ENCODE measurements at regions not wholly inside any gene's neighbourhood (a gene's known extent, or its start where the extent isn't known, plus 50 kb on each side); places are given as distances from the start of the nearest gene placed in this dataset.

DNA sequence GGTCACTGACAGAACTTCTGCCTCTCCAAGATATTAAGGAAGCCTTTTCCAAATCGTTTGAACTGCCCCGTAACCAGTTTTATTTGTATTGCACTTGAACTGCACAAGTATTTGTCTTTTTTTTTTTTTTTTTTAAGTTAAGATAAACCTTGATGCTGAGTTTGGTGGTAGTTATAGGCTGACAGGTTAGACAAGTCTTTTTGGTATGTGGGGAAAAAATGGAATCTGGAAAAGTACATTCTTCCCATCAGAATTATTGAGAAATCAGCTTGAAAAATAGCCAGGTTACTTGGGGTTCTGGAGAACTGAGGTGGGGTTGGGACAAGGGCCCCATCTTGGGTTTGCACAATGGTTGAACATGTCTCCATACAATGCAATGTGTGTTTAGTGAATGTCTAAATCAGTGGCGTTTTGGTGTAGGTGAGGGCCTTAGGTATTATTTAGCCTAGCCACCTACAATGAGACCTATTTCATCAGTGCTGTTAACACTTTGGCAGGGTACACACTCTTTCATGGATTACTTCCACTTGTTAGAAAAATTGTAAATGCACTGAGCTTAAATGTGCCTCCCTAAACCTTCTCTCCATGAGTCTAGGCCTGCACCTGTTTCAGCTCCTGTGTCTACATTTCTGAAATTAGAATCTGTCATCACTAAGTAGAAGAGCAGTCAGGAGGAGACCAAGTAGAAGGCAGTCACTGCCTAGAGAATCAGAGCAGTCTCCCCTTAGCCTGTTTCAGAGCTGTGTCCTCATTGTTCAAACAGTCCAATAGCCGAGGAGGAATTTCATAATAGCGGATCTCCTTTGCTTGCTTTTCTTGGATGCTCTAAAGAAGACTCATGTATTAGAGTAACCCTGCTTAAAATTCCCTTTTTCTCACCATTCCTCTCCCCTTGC, 140.0 kb upstream of the HMHB1 start:
- H3K4me3 Mint-ChIP-seq (ENCODE audit: low read depth): no peak overlapping the region
- DNase-seq (ENCODE audit: low spot score, unreplicated experiment): no peak
- H3K4me1 Mint-ChIP-seq (ENCODE audit: low read depth): peaks cover 20% of the 10 kb centered on the region
- no peak overlapping the region for H3K27ac Mint-ChIP-seq
- H3K36me3 Mint-ChIP-seq (ENCODE audit: insufficient read depth): no peaks in the 10 kb centered on the region
- TF ChIP-seq, protein P1, sequence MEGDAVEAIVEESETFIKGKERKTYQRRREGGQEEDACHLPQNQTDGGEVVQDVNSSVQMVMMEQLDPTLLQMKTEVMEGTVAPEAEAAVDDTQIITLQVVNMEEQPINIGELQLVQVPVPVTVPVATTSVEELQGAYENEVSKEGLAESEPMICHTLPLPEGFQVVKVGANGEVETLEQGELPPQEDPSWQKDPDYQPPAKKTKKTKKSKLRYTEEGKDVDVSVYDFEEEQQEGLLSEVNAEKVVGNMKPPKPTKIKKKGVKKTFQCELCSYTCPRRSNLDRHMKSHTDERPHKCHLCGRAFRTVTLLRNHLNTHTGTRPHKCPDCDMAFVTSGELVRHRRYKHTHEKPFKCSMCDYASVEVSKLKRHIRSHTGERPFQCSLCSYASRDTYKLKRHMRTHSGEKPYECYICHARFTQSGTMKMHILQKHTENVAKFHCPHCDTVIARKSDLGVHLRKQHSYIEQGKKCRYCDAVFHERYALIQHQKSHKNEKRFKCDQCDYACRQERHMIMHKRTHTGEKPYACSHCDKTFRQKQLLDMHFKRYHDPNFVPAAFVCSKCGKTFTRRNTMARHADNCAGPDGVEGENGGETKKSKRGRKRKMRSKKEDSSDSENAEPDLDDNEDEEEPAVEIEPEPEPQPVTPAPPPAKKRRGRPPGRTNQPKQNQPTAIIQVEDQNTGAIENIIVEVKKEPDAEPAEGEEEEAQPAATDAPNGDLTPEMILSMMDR (IDR thresholded peaks at IDR 0.05; ENCODE audit: unreplicated experiment): no peak
- peaks cover 3% of the 10 kb centered on the region for H3K9me3 Mint-ChIP-seq (ENCODE audit: low read depth)
- peaks cover 43% of the 10 kb centered on the region for H3K27me3 Mint-ChIP-seq

DNA sequence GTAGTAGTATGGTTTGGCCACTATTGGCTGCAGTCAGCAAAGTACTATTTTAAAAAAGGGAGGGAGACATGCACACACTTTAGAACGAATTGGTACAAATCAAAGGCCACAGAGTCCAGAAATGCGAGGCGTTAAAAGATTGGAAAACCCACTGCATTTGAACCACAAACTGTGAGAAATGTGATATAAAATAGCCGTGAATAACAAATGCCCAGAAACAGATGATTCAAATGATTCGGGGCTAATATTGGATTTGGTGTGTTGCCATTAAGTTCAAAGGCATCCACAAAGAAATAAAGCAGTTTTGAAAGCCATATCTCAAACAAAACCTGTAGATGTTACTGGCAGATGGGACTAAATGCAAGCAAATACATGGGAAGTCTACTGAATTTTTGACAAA, 140.9 kb upstream of the HMHB1 start:
- H3K27ac Mint-ChIP-seq: no peak overlapping the region
- peaks cover 3% of the 10 kb centered on the region for H3K9me3 Mint-ChIP-seq (ENCODE audit: low read depth)
- DNase-seq (ENCODE audit: low spot score, unreplicated experiment): no peak
- H3K27me3 Mint-ChIP-seq: peaks cover 41% of the 10 kb centered on the region
- H3K4me1 Mint-ChIP-seq (ENCODE audit: low read depth): peaks cover 20% of the 10 kb centered on the region
- H3K36me3 Mint-ChIP-seq (ENCODE audit: insufficient read depth): no peaks in the 10 kb centered on the region
- H3K4me3 Mint-ChIP-seq (ENCODE audit: low read depth): no peak overlapping the region
- TF ChIP-seq, protein P1 (IDR thresholded peaks at IDR 0.05; ENCODE audit: unreplicated experiment): no peak

DNA sequence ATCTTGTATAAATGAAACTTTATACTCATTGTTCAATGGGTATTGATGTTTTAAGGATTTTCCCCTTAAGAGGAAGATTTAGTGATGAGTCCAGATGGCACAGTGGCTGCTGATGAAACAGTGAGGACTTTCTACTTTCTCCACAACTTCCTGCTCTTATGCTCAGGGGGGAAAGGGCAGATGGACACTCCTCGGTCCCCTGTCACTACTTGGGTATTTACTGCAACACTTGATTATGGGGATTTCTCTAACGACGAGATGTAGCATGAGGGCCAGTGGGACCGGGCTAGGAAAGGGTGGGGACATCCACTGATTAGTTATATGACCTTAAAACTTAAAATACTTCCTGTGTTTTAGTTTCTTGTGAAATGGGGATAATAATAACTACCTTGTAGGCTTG, 146.1 kb upstream of the HMHB1 start:
- peaks cover 15% of the 10 kb centered on the region for H3K27me3 Mint-ChIP-seq
- peaks cover 5% of the 10 kb centered on the region for H3K4me1 Mint-ChIP-seq (ENCODE audit: low read depth)
- no peak overlapping the region for H3K27ac Mint-ChIP-seq
- H3K36me3 Mint-ChIP-seq (ENCODE audit: insufficient read depth): no peaks in the 10 kb centered on the region
- H3K4me3 Mint-ChIP-seq (ENCODE audit: low read depth): no peak overlapping the region
- peaks cover 3% of the 10 kb centered on the region for H3K9me3 Mint-ChIP-seq (ENCODE audit: low read depth)
- no peak for DNase-seq (ENCODE audit: low spot score, unreplicated experiment)
- TF ChIP-seq, protein P1 (IDR thresholded peaks at IDR 0.05; ENCODE audit: unreplicated experiment): no peak

DNA sequence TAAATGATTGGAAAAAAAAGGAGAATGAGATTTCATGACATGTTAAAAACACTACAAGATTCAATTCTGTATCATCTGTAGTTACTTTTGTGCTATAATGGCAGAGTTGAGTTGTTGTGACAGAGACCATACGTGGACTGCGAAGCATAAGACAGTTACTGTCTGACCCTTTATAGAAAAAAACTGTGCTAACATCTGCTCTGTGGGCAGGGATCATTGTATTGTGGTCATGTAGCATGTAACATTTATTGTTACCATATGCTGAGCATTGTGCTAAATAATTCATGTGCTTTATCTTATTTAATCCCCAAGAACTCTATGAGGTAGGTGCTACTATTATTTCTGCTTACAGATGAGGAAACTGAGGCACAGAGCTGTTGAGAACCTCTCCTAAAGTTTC, 147.3 kb upstream of the HMHB1 start:
- Mint-ChIP-seq H3K27me3 (peaks cover 8% of the 10 kb centered on the region), H3K27ac (no peak overlapping the region), H3K9me3 (ENCODE audit: low read depth) (no peaks in the 10 kb centered on the region), H3K36me3 (ENCODE audit: insufficient read depth) (no peaks in the 10 kb centered on the region), H3K4me1 (ENCODE audit: low read depth) (peaks cover 8% of the 10 kb centered on the region), H3K4me3 (ENCODE audit: low read depth) (no peak overlapping the region)
- no peak for DNase-seq (ENCODE audit: low spot score, unreplicated experiment)
- TF ChIP-seq, protein P1 (IDR thresholded peaks at IDR 0.05; ENCODE audit: unreplicated experiment): no peak

DNA sequence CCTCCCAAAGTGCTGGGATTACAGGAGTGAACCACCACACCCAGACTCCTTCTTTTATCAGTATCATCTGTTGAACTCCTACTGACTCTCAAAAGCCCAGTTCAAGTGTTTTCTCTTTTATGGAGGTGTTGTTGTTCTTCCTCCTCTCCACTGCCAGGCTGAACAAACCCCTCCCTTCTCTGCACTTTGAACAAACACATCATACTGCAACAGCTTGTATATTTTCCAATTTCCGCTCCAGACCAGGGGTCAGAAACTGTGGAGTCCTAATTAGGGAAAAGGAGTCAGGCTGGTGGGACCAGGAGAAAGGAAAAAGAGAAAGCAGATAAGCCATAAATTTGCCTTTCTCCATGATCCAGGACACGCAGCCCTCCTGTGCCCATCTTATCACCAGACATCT, 148.1 kb upstream of the HMHB1 start:
- Mint-ChIP-seq H3K27me3 (peaks cover 2% of the 10 kb centered on the region), H3K4me3 (ENCODE audit: low read depth) (no peak overlapping the region), H3K27ac (no peak overlapping the region), H3K9me3 (ENCODE audit: low read depth) (no peaks in the 10 kb centered on the region), H3K36me3 (ENCODE audit: insufficient read depth) (no peaks in the 10 kb centered on the region), H3K4me1 (ENCODE audit: low read depth) (peaks cover 10% of the 10 kb centered on the region)
- no peak for DNase-seq (ENCODE audit: low spot score, unreplicated experiment)
- TF ChIP-seq, protein P1 (IDR thresholded peaks at IDR 0.05; ENCODE audit: unreplicated experiment): no peak

Data from progenitor cell of endocrine pancreas (in vitro differentiated cells).